ENCODE measurements at regions not wholly inside any gene's neighbourhood (a gene's known extent, or its start where the extent isn't known, plus 50 kb on each side); places are given as distances from the start of the nearest gene placed in this dataset.

DNA sequence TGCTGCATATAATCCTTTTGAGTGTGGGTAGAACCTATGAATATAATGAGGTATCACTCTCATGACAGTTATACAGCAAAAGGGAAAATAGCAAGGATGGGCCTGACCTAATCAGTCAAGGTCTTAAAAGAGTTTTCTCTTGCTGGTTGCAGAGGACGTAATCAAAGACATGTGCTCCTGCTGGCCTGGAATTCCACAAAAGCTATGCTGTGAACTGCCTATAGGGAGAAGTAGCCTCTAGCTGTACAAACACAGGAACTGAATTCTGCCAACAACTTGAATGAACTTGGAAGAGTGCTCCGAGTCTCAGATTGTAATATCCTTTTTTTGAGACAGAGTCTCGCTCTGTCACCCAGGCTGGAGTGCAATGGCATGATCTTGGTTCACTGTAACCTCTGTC, 195.6 kb downstream of the PLK2 start:
- Histone ChIP-seq H3K27me3 (ENCODE audit: control insufficient read depth in 5 of 5, insufficient read depth in 4 of 5, low read length in 5 of 5) (no peaks in the 10 kb centered on the region), H3K9me3 (ENCODE audit: control insufficient read depth in 5 of 5, low read length in 5 of 5) (no peaks in the 10 kb centered on the region), H3K27ac (ENCODE audit: low read depth, low read length) (no peak overlapping the region), H3K9ac (ENCODE audit: low read length in 5 of 5) (no peak overlapping the region), H3K4me3 (ENCODE audit: low read depth in 1 of 5, low read length in 5 of 5) (no peak overlapping the region), H3K36me3 (ENCODE audit: control insufficient read depth in 5 of 5, insufficient read depth in 5 of 5, low read length in 5 of 5) (no peaks in the 10 kb centered on the region), H3K4me1 (ENCODE audit: control insufficient read depth in 5 of 5, insufficient read depth in 5 of 5, low read length in 5 of 5) (peaks cover 0 to 15% (median 7%) of the 10 kb centered on the region in 5 donors)

GRCh38 chr5:58263296-58263695, 196.6 kb downstream of the PLK2 start:
- Histone ChIP-seq H3K9ac (ENCODE audit: low read length in 5 of 5) (no peak overlapping the region), H3K36me3 (ENCODE audit: control insufficient read depth in 5 of 5, insufficient read depth in 5 of 5, low read length in 5 of 5) (no peaks in the 10 kb centered on the region), H3K9me3 (ENCODE audit: control insufficient read depth in 5 of 5, low read length in 5 of 5) (no peaks in the 10 kb centered on the region), H3K4me1 (ENCODE audit: control insufficient read depth in 5 of 5, insufficient read depth in 5 of 5, low read length in 5 of 5) (peaks cover 0 to 13% (median 7%) of the 10 kb centered on the region in 5 donors), H3K27me3 (ENCODE audit: control insufficient read depth in 5 of 5, insufficient read depth in 4 of 5, low read length in 5 of 5) (no peaks in the 10 kb centered on the region), H3K4me3 (ENCODE audit: low read depth in 1 of 5, low read length in 5 of 5) (no peak overlapping the region), H3K27ac (ENCODE audit: low read depth, low read length) (no peak overlapping the region)

DNA sequence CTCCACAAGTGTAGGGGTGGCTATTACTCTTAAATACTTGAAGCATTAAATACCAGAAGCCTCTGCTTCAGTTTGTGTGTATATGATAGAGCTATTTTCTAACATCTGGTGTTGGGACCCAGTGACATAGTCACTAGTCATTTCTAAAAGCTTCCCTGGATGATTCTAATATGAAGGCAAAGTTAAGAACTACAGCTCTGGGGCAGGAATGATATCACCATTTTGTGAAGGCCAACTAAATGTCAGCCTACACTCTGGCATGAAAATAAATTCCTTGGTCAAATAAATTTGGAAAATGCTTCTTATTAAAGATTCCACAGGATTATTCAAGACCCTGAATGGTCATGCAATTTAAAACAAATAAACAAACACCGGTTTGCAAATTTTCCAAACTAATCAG, 197.7 kb downstream of the PLK2 start:
- Histone ChIP-seq H3K36me3 (ENCODE audit: control insufficient read depth in 5 of 5, insufficient read depth in 5 of 5, low read length in 5 of 5) (no peaks in the 10 kb centered on the region), H3K27me3 (ENCODE audit: control insufficient read depth in 5 of 5, insufficient read depth in 4 of 5, low read length in 5 of 5) (no peaks in the 10 kb centered on the region), H3K9ac (ENCODE audit: low read length in 5 of 5) (no peak overlapping the region), H3K4me1 (ENCODE audit: control insufficient read depth in 5 of 5, insufficient read depth in 5 of 5, low read length in 5 of 5) (peaks cover 0 to 11% (median 7%) of the 10 kb centered on the region in 5 donors), H3K9me3 (ENCODE audit: control insufficient read depth in 5 of 5, low read length in 5 of 5) (no peaks in the 10 kb centered on the region), H3K4me3 (ENCODE audit: low read depth in 1 of 5, low read length in 5 of 5) (no peak overlapping the region), H3K27ac (ENCODE audit: low read depth, low read length) (no peak overlapping the region)

DNA sequence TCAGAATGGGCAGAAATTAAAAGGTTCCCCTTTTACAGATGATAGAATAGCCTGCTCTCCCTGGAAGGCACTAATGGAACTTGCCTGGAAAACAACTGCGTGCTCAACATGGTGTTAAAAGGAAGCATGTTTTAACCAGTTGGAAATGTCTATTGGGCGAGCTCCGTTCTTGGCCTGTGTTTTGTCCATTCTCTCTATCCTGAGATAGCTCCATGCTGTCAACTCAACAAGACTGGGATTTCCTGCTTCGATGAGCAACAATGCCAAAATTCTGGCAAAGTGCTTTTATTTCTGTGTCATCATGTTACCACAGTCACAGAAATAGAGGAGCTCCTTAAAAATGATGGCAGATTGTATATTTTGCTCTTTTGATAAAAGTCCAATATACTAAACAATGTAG, 198.3 kb downstream of the PLK2 start:
- no peak overlapping the region for H3K27ac ChIP-seq (ENCODE audit: low read depth, low read length)
- H3K27me3 ChIP-seq (ENCODE audit: control insufficient read depth in 5 of 5, insufficient read depth in 4 of 5, low read length in 5 of 5), result no peaks in the 10 kb centered on the region
- no peak overlapping the region for H3K9ac ChIP-seq (ENCODE audit: low read length in 5 of 5)
- no peaks in the 10 kb centered on the region for H3K36me3 ChIP-seq (ENCODE audit: control insufficient read depth in 5 of 5, insufficient read depth in 5 of 5, low read length in 5 of 5)
- peaks cover 0 to 11% (median 7%) of the 10 kb centered on the region in 5 donors for H3K4me1 ChIP-seq (ENCODE audit: control insufficient read depth in 5 of 5, insufficient read depth in 5 of 5, low read length in 5 of 5)
- no peak overlapping the region for H3K4me3 ChIP-seq (ENCODE audit: low read depth in 1 of 5, low read length in 5 of 5)
- H3K9me3 ChIP-seq (ENCODE audit: control insufficient read depth in 5 of 5, low read length in 5 of 5), result no peaks in the 10 kb centered on the region

GRCh38 chr5:58260243-58260642, 199.6 kb downstream of the PLK2 start:
- Histone ChIP-seq H3K27ac (ENCODE audit: low read depth, low read length) (no peak overlapping the region), H3K4me1 (ENCODE audit: control insufficient read depth in 5 of 5, insufficient read depth in 5 of 5, low read length in 5 of 5) (peaks cover 0 to 11% (median 7%) of the 10 kb centered on the region in 5 donors), H3K27me3 (ENCODE audit: control insufficient read depth in 5 of 5, insufficient read depth in 4 of 5, low read length in 5 of 5) (no peaks in the 10 kb centered on the region), H3K9ac (ENCODE audit: low read length in 5 of 5) (no peak overlapping the region), H3K36me3 (ENCODE audit: control insufficient read depth in 5 of 5, insufficient read depth in 5 of 5, low read length in 5 of 5) (no peaks in the 10 kb centered on the region), H3K4me3 (ENCODE audit: low read depth in 1 of 5, low read length in 5 of 5) (no peak overlapping the region), H3K9me3 (ENCODE audit: control insufficient read depth in 5 of 5, low read length in 5 of 5) (no peaks in the 10 kb centered on the region)

GRCh38 chr5:58259685-58260152, 200.2 kb downstream of the PLK2 start:
- Histone ChIP-seq H3K4me3 (ENCODE audit: low read depth in 1 of 5, low read length in 5 of 5) (no peak overlapping the region), H3K9me3 (ENCODE audit: control insufficient read depth in 5 of 5, low read length in 5 of 5) (no peaks in the 10 kb centered on the region), H3K27me3 (ENCODE audit: control insufficient read depth in 5 of 5, insufficient read depth in 4 of 5, low read length in 5 of 5) (no peaks in the 10 kb centered on the region), H3K9ac (ENCODE audit: low read length in 5 of 5) (no peak overlapping the region), H3K27ac (ENCODE audit: low read depth, low read length) (no peak overlapping the region), H3K4me1 (ENCODE audit: control insufficient read depth in 5 of 5, insufficient read depth in 5 of 5, low read length in 5 of 5) (peaks cover 0 to 11% (median 7%) of the 10 kb centered on the region in 5 donors), H3K36me3 (ENCODE audit: control insufficient read depth in 5 of 5, insufficient read depth in 5 of 5, low read length in 5 of 5) (no peaks in the 10 kb centered on the region)

- no peak overlapping the region for H3K4me3 ChIP-seq (ENCODE audit: low read depth in 1 of 5, low read length in 5 of 5)
- H3K36me3 ChIP-seq (ENCODE audit: control insufficient read depth in 5 of 5, insufficient read depth in 5 of 5, low read length in 5 of 5), result no peaks in the 10 kb centered on the region
- no peak overlapping the region for H3K9ac ChIP-seq (ENCODE audit: low read length in 5 of 5)
- no peaks in the 10 kb centered on the region for H3K27me3 ChIP-seq (ENCODE audit: control insufficient read depth in 5 of 5, insufficient read depth in 4 of 5, low read length in 5 of 5)
- no peak overlapping the region for H3K27ac ChIP-seq (ENCODE audit: low read depth, low read length)
- H3K9me3 ChIP-seq (ENCODE audit: control insufficient read depth in 5 of 5, low read length in 5 of 5), result no peaks in the 10 kb centered on the region
- H3K4me1 ChIP-seq (ENCODE audit: control insufficient read depth in 5 of 5, insufficient read depth in 5 of 5, low read length in 5 of 5), result peaks cover 0 to 11% (median 7%) of the 10 kb centered on the region in 5 donors
Measured at GRCh38 chr5:58258984-58259684, 200.8 kb downstream of the PLK2 start.

- Histone ChIP-seq H3K4me1 (ENCODE audit: control insufficient read depth in 5 of 5, insufficient read depth in 5 of 5, low read length in 5 of 5) (peaks cover 0 to 3% (median 0%) of the 10 kb centered on the region in 5 donors), H3K9me3 (ENCODE audit: control insufficient read depth in 5 of 5, low read length in 5 of 5) (no peaks in the 10 kb centered on the region)
Measured at GRCh38 chr5:58255970-58256369, 203.9 kb downstream of the PLK2 start.

GRCh38 chr5:58255386-58255785, 204.5 kb downstream of the PLK2 start:
- Histone ChIP-seq H3K9me3 (ENCODE audit: control insufficient read depth in 5 of 5, low read length in 5 of 5) (no peaks in the 10 kb centered on the region), H3K4me1 (ENCODE audit: control insufficient read depth in 5 of 5, insufficient read depth in 5 of 5, low read length in 5 of 5) (peaks cover 0 to 3% (median 0%) of the 10 kb centered on the region in 5 donors), H3K27ac (ENCODE audit: low read depth, low read length) (no peak overlapping the region), H3K36me3 (ENCODE audit: control insufficient read depth in 5 of 5, insufficient read depth in 5 of 5, low read length in 5 of 5) (no peaks in the 10 kb centered on the region), H3K9ac (ENCODE audit: low read length in 5 of 5) (no peak overlapping the region), H3K27me3 (ENCODE audit: control insufficient read depth in 5 of 5, insufficient read depth in 4 of 5, low read length in 5 of 5) (no peaks in the 10 kb centered on the region), H3K4me3 (ENCODE audit: low read depth in 1 of 5, low read length in 5 of 5) (no peak overlapping the region)

More at GRCh38 chr5:58255970-58256369, 203.9 kb downstream of the PLK2 start:
- H3K4me3 ChIP-seq (ENCODE audit: low read depth in 1 of 5, low read length in 5 of 5), result no peak overlapping the region
- H3K27me3 ChIP-seq (ENCODE audit: control insufficient read depth in 5 of 5, insufficient read depth in 4 of 5, low read length in 5 of 5), result no peaks in the 10 kb centered on the region
- H3K36me3 ChIP-seq (ENCODE audit: control insufficient read depth in 5 of 5, insufficient read depth in 5 of 5, low read length in 5 of 5), result no peaks in the 10 kb centered on the region
- no peak overlapping the region for H3K27ac ChIP-seq (ENCODE audit: low read depth, low read length)
- H3K9ac ChIP-seq (ENCODE audit: low read length in 5 of 5), result no peak overlapping the region

GRCh38 chr5:58248221-58248620, 211.7 kb downstream of the PLK2 start:
- Histone ChIP-seq H3K9me3 (ENCODE audit: control insufficient read depth in 5 of 5, low read length in 5 of 5) (no peaks in the 10 kb centered on the region), H3K27ac (ENCODE audit: low read depth, low read length) (no peak overlapping the region), H3K4me1 (ENCODE audit: control insufficient read depth in 5 of 5, insufficient read depth in 5 of 5, low read length in 5 of 5) (peaks cover 0 to 28% (median 0%) of the 10 kb centered on the region in 5 donors), H3K36me3 (ENCODE audit: control insufficient read depth in 5 of 5, insufficient read depth in 5 of 5, low read length in 5 of 5) (no peaks in the 10 kb centered on the region), H3K4me3 (ENCODE audit: low read depth in 1 of 5, low read length in 5 of 5) (no peak overlapping the region), H3K27me3 (ENCODE audit: control insufficient read depth in 5 of 5, insufficient read depth in 4 of 5, low read length in 5 of 5) (no peaks in the 10 kb centered on the region), H3K9ac (ENCODE audit: low read length in 5 of 5) (no peak overlapping the region)
